H1 (cell line): ENCODE measurements at regions not wholly inside any gene's neighbourhood (a gene's known extent, or its start where the extent isn't known, plus 50 kb on each side); places are given as distances from the start of the nearest gene placed in this dataset.

ENCODE experiments used
- HDAC2 ChIP-seq, 2 experiments: fragments of 300-600 bp in 1 of 2; sonication (generic) in 1 of 2; IDR thresholded peaks; 2 replicates each; pipeline ENCODE4 v1.6.1; 2011 to 2012; ENCODE audit warnings: low read depth in 2 of 2, low read length in 2 of 2, mild to moderate bottlenecking in 2 of 2, moderate library complexity in 2 of 2, borderline replicate concordance in 1 of 2, inconsistent platforms in 1 of 2
- TF ChIP-seq, protein P1 (sequence below): IDR thresholded peaks from 2 replicates; pipeline ENCODE4 v1.6.1; 2012; ENCODE audit warnings: inconsistent platforms

DNA sequence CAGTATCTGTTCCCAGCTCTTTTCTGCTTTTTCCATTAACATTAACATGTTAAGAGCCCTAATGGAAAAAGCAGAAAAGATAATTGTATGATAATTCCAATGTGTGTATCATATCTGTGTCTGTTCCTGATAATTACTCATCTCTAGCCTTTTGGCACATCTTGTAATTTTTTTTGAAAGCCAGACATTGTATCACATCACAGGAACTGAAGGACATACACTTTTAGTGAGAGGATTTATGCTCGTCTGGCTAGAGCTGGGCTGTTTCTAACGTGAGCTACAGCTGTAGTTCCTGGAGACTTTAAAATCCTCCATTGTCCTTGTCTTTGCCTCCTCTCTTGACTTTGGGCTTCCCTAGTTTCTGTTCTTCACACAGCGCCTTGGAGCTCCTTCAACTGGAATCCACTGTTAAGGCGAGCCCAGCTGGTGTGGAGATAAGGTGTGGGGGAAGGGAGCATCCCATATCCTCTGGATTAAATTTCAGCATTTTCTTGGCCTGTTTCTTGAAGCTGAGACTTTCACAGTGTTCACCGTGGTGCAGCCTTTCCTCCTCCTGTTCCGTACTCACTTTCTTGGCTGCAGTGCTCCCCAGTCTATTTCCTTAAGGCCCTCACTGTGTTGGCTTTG lies 211.5 kb downstream of the GALR1 start:
- no peak for TF ChIP-seq HDAC2 (IDR thresholded peaks at IDR 0.05; ENCODE audit: borderline replicate concordance in 1 of 2, low read depth in 2 of 2, low read length in 2 of 2)
- TF ChIP-seq, protein P1, sequence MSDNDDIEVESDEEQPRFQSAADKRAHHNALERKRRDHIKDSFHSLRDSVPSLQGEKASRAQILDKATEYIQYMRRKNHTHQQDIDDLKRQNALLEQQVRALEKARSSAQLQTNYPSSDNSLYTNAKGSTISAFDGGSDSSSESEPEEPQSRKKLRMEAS, result no peak
